ENCODE measurements at regions not wholly inside any gene's neighbourhood (a gene's known extent, or its start where the extent isn't known, plus 50 kb on each side); places are given as distances from the start of the nearest gene placed in this dataset.

- Histone ChIP-seq H3K9me3 (ENCODE audit: control insufficient read depth in 2 of 3, insufficient read depth in 1 of 3, low read length in 3 of 3) (no peaks in the 10 kb centered on the region), H3K4me1 (ENCODE audit: control insufficient read depth in 2 of 3, insufficient read depth in 2 of 3, low read depth in 1 of 3, low read length in 3 of 3) (no peaks in the 10 kb centered on the region), H3K9ac (ENCODE audit: low read length in 3 of 3) (no peak overlapping the region), H3K27me3 (ENCODE audit: control insufficient read depth, insufficient read depth, low read length) (no peaks in the 10 kb centered on the region), H3K4me3 (ENCODE audit: low read length in 3 of 3) (no peak overlapping the region), H3K36me3 (ENCODE audit: control insufficient read depth in 2 of 3, insufficient read depth in 3 of 3, low read length in 3 of 3) (no peaks in the 10 kb centered on the region), H3K27ac (ENCODE audit: low read depth in 2 of 2, low read length in 2 of 2) (peak overlapping the region in 1 of 2 donors; percentile 41)
- intact Hi-C loops (cut with DNase I) = no loop called here
- TF ChIP-seq, protein P1, sequence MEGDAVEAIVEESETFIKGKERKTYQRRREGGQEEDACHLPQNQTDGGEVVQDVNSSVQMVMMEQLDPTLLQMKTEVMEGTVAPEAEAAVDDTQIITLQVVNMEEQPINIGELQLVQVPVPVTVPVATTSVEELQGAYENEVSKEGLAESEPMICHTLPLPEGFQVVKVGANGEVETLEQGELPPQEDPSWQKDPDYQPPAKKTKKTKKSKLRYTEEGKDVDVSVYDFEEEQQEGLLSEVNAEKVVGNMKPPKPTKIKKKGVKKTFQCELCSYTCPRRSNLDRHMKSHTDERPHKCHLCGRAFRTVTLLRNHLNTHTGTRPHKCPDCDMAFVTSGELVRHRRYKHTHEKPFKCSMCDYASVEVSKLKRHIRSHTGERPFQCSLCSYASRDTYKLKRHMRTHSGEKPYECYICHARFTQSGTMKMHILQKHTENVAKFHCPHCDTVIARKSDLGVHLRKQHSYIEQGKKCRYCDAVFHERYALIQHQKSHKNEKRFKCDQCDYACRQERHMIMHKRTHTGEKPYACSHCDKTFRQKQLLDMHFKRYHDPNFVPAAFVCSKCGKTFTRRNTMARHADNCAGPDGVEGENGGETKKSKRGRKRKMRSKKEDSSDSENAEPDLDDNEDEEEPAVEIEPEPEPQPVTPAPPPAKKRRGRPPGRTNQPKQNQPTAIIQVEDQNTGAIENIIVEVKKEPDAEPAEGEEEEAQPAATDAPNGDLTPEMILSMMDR (IDR thresholded peaks at IDR 0.05; ENCODE audit: borderline replicate concordance, extremely low read depth, insufficient read depth) = no peak
- peak in 2 of 5 donors; percentile 46 to 75 for DNase-seq
- no peak for FAIRE-seq
Observed at GRCh38 chr5:96260009-96260408, 173.0 kb downstream of the PCSK1 start.

GRCh38 chr5:96259151-96259772 lies 173.8 kb downstream of the PCSK1 start:
- Histone ChIP-seq H3K36me3 (ENCODE audit: control insufficient read depth in 2 of 3, insufficient read depth in 3 of 3, low read length in 3 of 3) (no peaks in the 10 kb centered on the region), H3K9me3 (ENCODE audit: control insufficient read depth in 2 of 3, insufficient read depth in 1 of 3, low read length in 3 of 3) (no peaks in the 10 kb centered on the region), H3K4me3 (ENCODE audit: low read length in 3 of 3) (no peak overlapping the region), H3K27me3 (ENCODE audit: control insufficient read depth, insufficient read depth, low read length) (no peaks in the 10 kb centered on the region), H3K9ac (ENCODE audit: low read length in 3 of 3) (no peak overlapping the region), H3K27ac (ENCODE audit: low read depth in 2 of 2, low read length in 2 of 2) (no peak overlapping the region), H3K4me1 (ENCODE audit: control insufficient read depth in 2 of 3, insufficient read depth in 2 of 3, low read depth in 1 of 3, low read length in 3 of 3) (no peaks in the 10 kb centered on the region)
- DNase-seq (no peak), FAIRE-seq (no peak)
- intact Hi-C loops (cut with DNase I) = no loop called here
- TF ChIP-seq, protein P1 (IDR thresholded peaks at IDR 0.05; ENCODE audit: borderline replicate concordance, extremely low read depth, insufficient read depth) = no peak

GRCh38 chr5:96258692-96259091 lies 174.4 kb downstream of the PCSK1 start:
- Histone ChIP-seq H3K9ac (ENCODE audit: low read length in 3 of 3) (no peak overlapping the region), H3K4me1 (ENCODE audit: control insufficient read depth in 2 of 3, insufficient read depth in 2 of 3, low read depth in 1 of 3, low read length in 3 of 3) (no peaks in the 10 kb centered on the region), H3K9me3 (ENCODE audit: control insufficient read depth in 2 of 3, insufficient read depth in 1 of 3, low read length in 3 of 3) (no peaks in the 10 kb centered on the region), H3K27ac (ENCODE audit: low read depth in 2 of 2, low read length in 2 of 2) (no peak overlapping the region), H3K4me3 (ENCODE audit: low read length in 3 of 3) (no peak overlapping the region), H3K36me3 (ENCODE audit: control insufficient read depth in 2 of 3, insufficient read depth in 3 of 3, low read length in 3 of 3) (no peaks in the 10 kb centered on the region), H3K27me3 (ENCODE audit: control insufficient read depth, insufficient read depth, low read length) (no peaks in the 10 kb centered on the region)
- intact Hi-C loops (cut with DNase I) = no loop called here
- TF ChIP-seq, protein P1 (IDR thresholded peaks at IDR 0.05; ENCODE audit: borderline replicate concordance, extremely low read depth, insufficient read depth) = no peak
- no peak for DNase-seq
- no peak for FAIRE-seq

GRCh38 chr5:96257904-96258303 lies 175.1 kb downstream of the PCSK1 start:
- intact Hi-C loops (cut with DNase I) = no loop called here
- Histone ChIP-seq H3K27ac (ENCODE audit: low read depth in 2 of 2, low read length in 2 of 2) (no peak overlapping the region), H3K36me3 (ENCODE audit: control insufficient read depth in 2 of 3, insufficient read depth in 3 of 3, low read length in 3 of 3) (no peaks in the 10 kb centered on the region), H3K4me3 (ENCODE audit: low read length in 3 of 3) (no peak overlapping the region), H3K9me3 (ENCODE audit: control insufficient read depth in 2 of 3, insufficient read depth in 1 of 3, low read length in 3 of 3) (no peaks in the 10 kb centered on the region), H3K9ac (ENCODE audit: low read length in 3 of 3) (no peak overlapping the region), H3K27me3 (ENCODE audit: control insufficient read depth, insufficient read depth, low read length) (no peaks in the 10 kb centered on the region), H3K4me1 (ENCODE audit: control insufficient read depth in 2 of 3, insufficient read depth in 2 of 3, low read depth in 1 of 3, low read length in 3 of 3) (no peaks in the 10 kb centered on the region)
- no peak for DNase-seq
- TF ChIP-seq, protein P1 (IDR thresholded peaks at IDR 0.05; ENCODE audit: borderline replicate concordance, extremely low read depth, insufficient read depth) = no peak
- no peak for FAIRE-seq
